ENCODE measurements at regions not wholly inside any gene's neighbourhood (a gene's known extent, or its start where the extent isn't known, plus 50 kb on each side); places are given as distances from the start of the nearest gene placed in this dataset.

DNA sequence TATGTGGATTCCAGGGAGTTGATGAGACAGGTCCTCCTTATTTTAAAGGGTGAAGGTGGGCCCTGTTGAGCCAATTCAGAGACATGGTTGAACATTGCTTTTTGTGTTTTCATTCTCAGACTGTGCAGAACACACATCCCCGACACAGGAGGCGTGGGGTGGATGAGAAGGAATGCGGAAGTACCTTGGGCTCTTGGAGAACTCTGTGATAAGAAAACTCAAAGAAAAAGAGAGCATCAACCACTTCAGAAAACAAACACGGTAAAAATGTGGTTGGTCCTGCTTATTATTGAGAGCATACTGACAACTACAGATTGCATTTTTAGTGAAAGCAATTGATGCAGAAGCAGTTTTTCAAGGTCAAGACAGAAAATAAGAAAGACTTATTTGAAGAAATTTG lies 659.8 kb downstream of the IRX1 start:
- Histone ChIP-seq H3K9ac (ENCODE audit: extremely low read depth, insufficient read length, low read length) (no peak overlapping the region), H2AK5ac (ENCODE audit: insufficient read length, low read length) (no peak overlapping the region), H4K5ac (ENCODE audit: insufficient read length, low read depth, low read length) (no peak overlapping the region), H3K18ac (ENCODE audit: insufficient read length, low read depth, low read length) (no peak overlapping the region), H3K4ac (ENCODE audit: low read depth, low read length) (no peak overlapping the region), H3T11ph (ENCODE audit: low read length) (no peak overlapping the region), H3K56ac (ENCODE audit: insufficient read length, low read depth, low read length) (no peak overlapping the region), H4K8ac (replicated peaks; ENCODE audit: insufficient read length, low read depth, low read length) (no peak overlapping the region), H2AFZ (ENCODE audit: low read length) (no peak overlapping the region), H4K20me1 (ENCODE audit: control insufficient read depth, insufficient read depth, insufficient read length) (no peaks in the 10 kb centered on the region), H2BK12ac (ENCODE audit: insufficient read length, low read depth, low read length) (no peak overlapping the region), H3K23ac (ENCODE audit: insufficient read length, low read depth, low read length) (no peak overlapping the region), H2BK120ac (ENCODE audit: low read depth, low read length, poor library complexity, severe bottlenecking) (no peak overlapping the region), H3K4me2 (ENCODE audit: insufficient read depth, insufficient read length, low read length) (no peak overlapping the region), H4K91ac (ENCODE audit: insufficient read length, low read depth, low read length) (no peak overlapping the region), H2BK5ac (ENCODE audit: insufficient read length, low read length) (no peak overlapping the region), H3K9me3 (ENCODE audit: control insufficient read depth, low read depth, low read length) (no peaks in the 10 kb centered on the region), H3K27me3 (ENCODE audit: insufficient read depth, low read length) (no peaks in the 10 kb centered on the region), H3K23me2 (ENCODE audit: insufficient read length, low read depth, low read length, poor library complexity, severe bottlenecking) (no peaks in the 10 kb centered on the region), H3K79me1 (ENCODE audit: insufficient read depth, low read depth, low read length, poor library complexity, severe bottlenecking) (no peaks in the 10 kb centered on the region), H3K79me2 (ENCODE audit: insufficient read depth, low read length) (no peaks in the 10 kb centered on the region), H3K14ac (ENCODE audit: insufficient read depth, low read length) (no peak overlapping the region), H3K4me1 (ENCODE audit: insufficient read depth, low read length) (no peaks in the 10 kb centered on the region), H2BK15ac (ENCODE audit: low read depth, low read length) (no peak overlapping the region), H2BK20ac (ENCODE audit: low read depth, low read length, poor library complexity, severe bottlenecking) (no peak overlapping the region), H3K27ac (ENCODE audit: insufficient read length, low read depth, low read length) (no peak overlapping the region)
- no peaks in the 10 kb centered on the region for H3K27me3 Mint-ChIP-seq (ENCODE audit: low read depth)
- TF ChIP-seq, protein P1, sequence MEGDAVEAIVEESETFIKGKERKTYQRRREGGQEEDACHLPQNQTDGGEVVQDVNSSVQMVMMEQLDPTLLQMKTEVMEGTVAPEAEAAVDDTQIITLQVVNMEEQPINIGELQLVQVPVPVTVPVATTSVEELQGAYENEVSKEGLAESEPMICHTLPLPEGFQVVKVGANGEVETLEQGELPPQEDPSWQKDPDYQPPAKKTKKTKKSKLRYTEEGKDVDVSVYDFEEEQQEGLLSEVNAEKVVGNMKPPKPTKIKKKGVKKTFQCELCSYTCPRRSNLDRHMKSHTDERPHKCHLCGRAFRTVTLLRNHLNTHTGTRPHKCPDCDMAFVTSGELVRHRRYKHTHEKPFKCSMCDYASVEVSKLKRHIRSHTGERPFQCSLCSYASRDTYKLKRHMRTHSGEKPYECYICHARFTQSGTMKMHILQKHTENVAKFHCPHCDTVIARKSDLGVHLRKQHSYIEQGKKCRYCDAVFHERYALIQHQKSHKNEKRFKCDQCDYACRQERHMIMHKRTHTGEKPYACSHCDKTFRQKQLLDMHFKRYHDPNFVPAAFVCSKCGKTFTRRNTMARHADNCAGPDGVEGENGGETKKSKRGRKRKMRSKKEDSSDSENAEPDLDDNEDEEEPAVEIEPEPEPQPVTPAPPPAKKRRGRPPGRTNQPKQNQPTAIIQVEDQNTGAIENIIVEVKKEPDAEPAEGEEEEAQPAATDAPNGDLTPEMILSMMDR (conservative IDR thresholded peaks at IDR 0.05): no peak
- DNase-seq: no peak
- H3K4me3 Mint-ChIP-seq: no peak overlapping the region
- WGBS (ENCODE audit: extremely low coverage, insufficient read length, low lambda C conversion rate): no CpG with 5 or more reads among the region's 4 CpGs
- H3K36me3 Mint-ChIP-seq (ENCODE audit: insufficient read depth in 1 of 3, low read depth in 3 of 3): no peaks in the 10 kb centered on the region
- no peaks in the 10 kb centered on the region for H3K9me3 Mint-ChIP-seq
- peaks cover 6 to 7% of the 10 kb centered on the region in 2 experiments for H3K4me1 Mint-ChIP-seq
- H3K27ac Mint-ChIP-seq: no peak overlapping the region

Data from H9 (cell line).